ENCODE measurements at regions not wholly inside any gene's neighbourhood (a gene's known extent, or its start where the extent isn't known, plus 50 kb on each side); places are given as distances from the start of the nearest gene placed in this dataset.

- peak; percentile 92 to 95 for DNase-seq
- Histone ChIP-seq H3K27me3 (ENCODE audit: insufficient read depth, low read length) (no peaks in the 10 kb centered on the region), H3K79me1 (ENCODE audit: low read length) (peaks cover 38% of the 10 kb centered on the region), H3K9me3 (ENCODE audit: insufficient read depth, low read depth, low read length) (no peaks in the 10 kb centered on the region), H4K12ac (ENCODE audit: low read depth, low read length) (no peak overlapping the region), H3K79me2 (ENCODE audit: control insufficient read depth, insufficient read depth, low read length, poor library complexity) (peaks cover 3% of the 10 kb centered on the region), H3K4ac (ENCODE audit: low read depth, low read length) (no peak overlapping the region), H2BK12ac (ENCODE audit: low read length) (no peak overlapping the region), H3K14ac (ENCODE audit: low read length) (no peak overlapping the region), H2BK120ac (ENCODE audit: insufficient read depth, low read length, poor library complexity) (peak overlapping the region; percentile 64), H2AFZ (ENCODE audit: insufficient read depth, low read length, poor library complexity) (no peak overlapping the region), H2AK5ac (ENCODE audit: low read length) (no peak overlapping the region), H3K4me1 (ENCODE audit: control insufficient read depth in 1 of 2, insufficient read depth in 2 of 2, low read length in 2 of 2) (peaks cover 28 to 40% of the 10 kb centered on the region in 2 experiments), H4K8ac (ENCODE audit: low read depth, low read length) (no peak overlapping the region), H3K4me3 (ENCODE audit: low read depth, low read length) (no peak overlapping the region), H2BK5ac (ENCODE audit: low read depth, low read length, poor library complexity) (no peak overlapping the region), H3K23ac (ENCODE audit: low read length) (no peak overlapping the region), H3K18ac (ENCODE audit: low read length) (no peak overlapping the region), H3K36me3 (ENCODE audit: control insufficient read depth in 1 of 2, insufficient read depth in 2 of 2, low read length in 2 of 2) (no peaks in the 10 kb centered on the region), H4K91ac (ENCODE audit: low read depth, low read length) (no peak overlapping the region), H3K4me2 (ENCODE audit: low read length) (no peak overlapping the region), H3K9ac (ENCODE audit: low read length) (no peak overlapping the region), H3K27ac (ENCODE audit: low read depth, low read length) (peak overlapping the region; percentile 70)
- no CpG with 5 or more reads among the region's 2 CpGs for WGBS (ENCODE audit: extremely low coverage, insufficient coverage, insufficient read length)
Measured at GRCh38 chr1:59143133-59143487, 153.8 kb upstream of the FGGY start.

GRCh38 chr1:59143811-59144210 lies 153.1 kb upstream of the FGGY start:
- WGBS (ENCODE audit: extremely low coverage, insufficient coverage, insufficient read length) = no CpG with 5 or more reads among the region's 2 CpGs
- H3K27me3 ChIP-seq (ENCODE audit: insufficient read depth, low read length) = no peaks in the 10 kb centered on the region

DNA sequence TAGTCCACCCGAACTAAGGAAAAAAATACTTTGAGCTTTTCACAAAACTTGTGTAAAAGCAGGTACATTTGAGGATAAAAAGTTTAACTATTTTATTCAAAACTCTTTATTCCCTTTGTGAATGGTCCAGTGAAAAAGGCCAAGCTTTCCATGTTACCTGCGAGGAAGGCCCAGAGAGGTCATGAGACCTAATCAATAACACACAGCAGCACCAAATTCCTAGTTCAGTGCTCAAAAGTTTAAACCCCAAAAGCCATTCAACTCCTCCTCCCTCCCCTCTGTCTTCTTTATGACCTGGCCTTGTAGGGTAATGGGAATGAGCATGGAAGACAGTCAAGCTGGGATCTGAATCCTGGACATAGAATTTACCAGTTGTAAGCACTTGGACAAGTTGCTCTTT lies 151.9 kb upstream of the FGGY start:
- no peak for DNase-seq
- H3K9me3 ChIP-seq (ENCODE audit: insufficient read depth, low read depth, low read length) = no peaks in the 10 kb centered on the region
- H3K4ac ChIP-seq (ENCODE audit: low read depth, low read length) = no peak overlapping the region

More at GRCh38 chr1:59143811-59144210, 153.1 kb upstream of the FGGY start:
- Histone ChIP-seq H3K4me1 (ENCODE audit: control insufficient read depth in 1 of 2, insufficient read depth in 2 of 2, low read length in 2 of 2) (peaks cover 27 to 39% of the 10 kb centered on the region in 2 experiments), H3K9me3 (ENCODE audit: insufficient read depth, low read depth, low read length) (no peaks in the 10 kb centered on the region), H3K27ac (ENCODE audit: low read depth, low read length) (peak overlapping the region; percentile 70), H2BK120ac (ENCODE audit: insufficient read depth, low read length, poor library complexity) (peak overlapping the region; percentile 64), H3K23ac (ENCODE audit: low read length) (no peak overlapping the region), H4K91ac (ENCODE audit: low read depth, low read length) (no peak overlapping the region), H2BK12ac (ENCODE audit: low read length) (peak overlapping the region; percentile 39), H3K4me2 (ENCODE audit: low read length) (no peak overlapping the region), H3K79me1 (ENCODE audit: low read length) (peaks cover 34% of the 10 kb centered on the region), H4K8ac (ENCODE audit: low read depth, low read length) (no peak overlapping the region), H3K36me3 (ENCODE audit: control insufficient read depth in 1 of 2, insufficient read depth in 2 of 2, low read length in 2 of 2) (no peaks in the 10 kb centered on the region), H3K79me2 (ENCODE audit: control insufficient read depth, insufficient read depth, low read length, poor library complexity) (peaks cover 3% of the 10 kb centered on the region), H4K12ac (ENCODE audit: low read depth, low read length) (no peak overlapping the region), H2AK5ac (ENCODE audit: low read length) (peak overlapping the region; percentile 46), H3K4me3 (ENCODE audit: low read depth, low read length) (no peak overlapping the region), H2AFZ (ENCODE audit: insufficient read depth, low read length, poor library complexity) (no peak overlapping the region), H3K9ac (ENCODE audit: low read length) (no peak overlapping the region), H2BK5ac (ENCODE audit: low read depth, low read length, poor library complexity) (peak overlapping the region; percentile 23), H3K14ac (ENCODE audit: low read length) (peak overlapping the region; percentile 17), H3K18ac (ENCODE audit: low read length) (no peak overlapping the region), H3K4ac (ENCODE audit: low read depth, low read length) (no peak overlapping the region)
- DNase-seq = peak in 1 of 2 donors; percentile 24

DNA sequence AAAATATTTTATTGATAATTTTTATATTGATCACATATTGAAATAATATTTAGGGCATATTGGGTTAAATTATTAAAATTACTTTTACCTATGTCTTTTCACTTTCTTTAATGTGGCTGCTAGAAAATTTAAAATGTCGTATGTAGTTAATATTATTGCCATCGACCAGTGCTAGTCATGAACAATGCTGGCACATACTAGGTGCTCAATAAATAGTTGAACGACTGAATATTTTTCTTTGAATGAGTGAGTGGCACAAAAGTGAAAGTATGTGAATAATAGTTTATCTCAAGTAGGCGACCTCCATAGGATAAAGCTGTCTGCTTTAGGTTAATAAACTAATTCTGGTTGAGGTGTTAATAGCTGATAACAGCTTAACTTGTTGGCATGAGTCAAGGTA lies 150.8 kb upstream of the FGGY start:
- Histone ChIP-seq H3K4me2 (ENCODE audit: low read length) (no peak overlapping the region), H2BK120ac (ENCODE audit: insufficient read depth, low read length, poor library complexity) (no peak overlapping the region), H3K4me1 (ENCODE audit: control insufficient read depth in 1 of 2, insufficient read depth in 2 of 2, low read length in 2 of 2) (peaks cover 16 to 32% of the 10 kb centered on the region in 2 experiments), H4K12ac (ENCODE audit: low read depth, low read length) (no peak overlapping the region), H3K4me3 (ENCODE audit: low read depth, low read length) (no peak overlapping the region), H3K23ac (ENCODE audit: low read length) (no peak overlapping the region), H3K27me3 (ENCODE audit: insufficient read depth, low read length) (no peaks in the 10 kb centered on the region), H2BK12ac (ENCODE audit: low read length) (no peak overlapping the region), H3K9me3 (ENCODE audit: insufficient read depth, low read depth, low read length) (no peaks in the 10 kb centered on the region), H3K79me1 (ENCODE audit: low read length) (peaks cover 26% of the 10 kb centered on the region), H3K4ac (ENCODE audit: low read depth, low read length) (no peak overlapping the region), H3K27ac (ENCODE audit: low read depth, low read length) (no peak overlapping the region), H2BK5ac (ENCODE audit: low read depth, low read length, poor library complexity) (no peak overlapping the region), H3K9ac (ENCODE audit: low read length) (no peak overlapping the region), H3K79me2 (ENCODE audit: control insufficient read depth, insufficient read depth, low read length, poor library complexity) (peaks cover 3% of the 10 kb centered on the region), H3K14ac (ENCODE audit: low read length) (no peak overlapping the region), H2AFZ (ENCODE audit: insufficient read depth, low read length, poor library complexity) (no peak overlapping the region), H2AK5ac (ENCODE audit: low read length) (no peak overlapping the region), H3K36me3 (ENCODE audit: control insufficient read depth in 1 of 2, insufficient read depth in 2 of 2, low read length in 2 of 2) (no peaks in the 10 kb centered on the region), H4K8ac (ENCODE audit: low read depth, low read length) (no peak overlapping the region), H3K18ac (ENCODE audit: low read length) (no peak overlapping the region), H4K91ac (ENCODE audit: low read depth, low read length) (no peak overlapping the region)
- no peak for DNase-seq
- WGBS (ENCODE audit: extremely low coverage, insufficient coverage, insufficient read length) = no CpG with 5 or more reads among the region's 4 CpGs

More for the DNA sequence above, 151.9 kb upstream of the FGGY start:
- Histone ChIP-seq H3K27ac (ENCODE audit: low read depth, low read length) (no peak overlapping the region), H2BK12ac (ENCODE audit: low read length) (peak overlapping the region; percentile 85), H4K12ac (ENCODE audit: low read depth, low read length) (no peak overlapping the region), H2AFZ (ENCODE audit: insufficient read depth, low read length, poor library complexity) (no peak overlapping the region), H3K36me3 (ENCODE audit: control insufficient read depth in 1 of 2, insufficient read depth in 2 of 2, low read length in 2 of 2) (no peaks in the 10 kb centered on the region), H3K4me3 (ENCODE audit: low read depth, low read length) (no peak overlapping the region), H3K79me1 (ENCODE audit: low read length) (peaks cover 31% of the 10 kb centered on the region), H3K14ac (ENCODE audit: low read length) (peak overlapping the region; percentile 61), H3K9ac (ENCODE audit: low read length) (no peak overlapping the region), H3K4me2 (ENCODE audit: low read length) (no peak overlapping the region), H2BK120ac (ENCODE audit: insufficient read depth, low read length, poor library complexity) (no peak overlapping the region), H2AK5ac (ENCODE audit: low read length) (no peak overlapping the region), H3K27me3 (ENCODE audit: insufficient read depth, low read length) (no peaks in the 10 kb centered on the region), H2BK5ac (ENCODE audit: low read depth, low read length, poor library complexity) (peak overlapping the region; percentile 32), H3K18ac (ENCODE audit: low read length) (no peak overlapping the region), H4K8ac (ENCODE audit: low read depth, low read length) (no peak overlapping the region), H3K23ac (ENCODE audit: low read length) (no peak overlapping the region), H3K79me2 (ENCODE audit: control insufficient read depth, insufficient read depth, low read length, poor library complexity) (peaks cover 3% of the 10 kb centered on the region), H3K4me1 (ENCODE audit: control insufficient read depth in 1 of 2, insufficient read depth in 2 of 2, low read length in 2 of 2) (peaks cover 20 to 32% of the 10 kb centered on the region in 2 experiments), H4K91ac (ENCODE audit: low read depth, low read length) (no peak overlapping the region)
- WGBS (ENCODE audit: extremely low coverage, insufficient coverage, insufficient read length) = no CpG with 5 or more reads among the region's 2 CpGs

Data from trophoblast cell (in vitro differentiated cells and primary cell).